ENCODE measurements at regions not wholly inside any gene's neighbourhood (a gene's known extent, or its start where the extent isn't known, plus 50 kb on each side); places are given as distances from the start of the nearest gene placed in this dataset.

GRCh38 chr4:10977534-10977933 lies 293.0 kb upstream of the CLNK start:
- 5% methylated on average over 2 of the region's 2 CpGs for WGBS (ENCODE audit: low lambda C conversion rate)
- Histone ChIP-seq H3K4me2 (no peak overlapping the region), H2AFZ (ENCODE audit: low read depth) (no peak overlapping the region), H3K27ac (ENCODE audit: low read depth in 2 of 2, low read length in 1 of 2) (no peak overlapping the region), H3K36me3 (replicated peaks in 1 of 2; ENCODE audit: control insufficient read depth in 1 of 2, insufficient read depth in 2 of 2, low read length in 1 of 2) (no peaks in the 10 kb centered on the region), H3F3A (replicated peaks; ENCODE audit: insufficient read depth) (no peaks in the 10 kb centered on the region), H3K9me3 (no peaks in the 10 kb centered on the region), H3K9ac (no peak overlapping the region), H3K4me3 (ENCODE audit: low read depth in 2 of 2, low read length in 1 of 2) (no peak overlapping the region), H3K79me2 (ENCODE audit: insufficient read depth) (no peaks in the 10 kb centered on the region), H3K27me3 (ENCODE audit: insufficient read depth) (no peaks in the 10 kb centered on the region), H3K4me1 (ENCODE audit: control insufficient read depth in 1 of 2, insufficient read depth in 2 of 2, low read depth in 1 of 2, low read length in 1 of 2) (no peaks in the 10 kb centered on the region), H3K9me2 (no peaks in the 10 kb centered on the region), H4K20me1 (ENCODE audit: insufficient read depth) (no peaks in the 10 kb centered on the region)
- TF ChIP-seq EP300 (IDR thresholded peaks at IDR 0.05; ENCODE audit: borderline replicate concordance in 1 of 2, low read depth in 1 of 2, low read length in 1 of 2): no peak
- no peak for TF ChIP-seq USF2 (IDR thresholded peaks at IDR 0.05; ENCODE audit: borderline replicate concordance, low read depth, low read length)
- TF ChIP-seq, protein P1, sequence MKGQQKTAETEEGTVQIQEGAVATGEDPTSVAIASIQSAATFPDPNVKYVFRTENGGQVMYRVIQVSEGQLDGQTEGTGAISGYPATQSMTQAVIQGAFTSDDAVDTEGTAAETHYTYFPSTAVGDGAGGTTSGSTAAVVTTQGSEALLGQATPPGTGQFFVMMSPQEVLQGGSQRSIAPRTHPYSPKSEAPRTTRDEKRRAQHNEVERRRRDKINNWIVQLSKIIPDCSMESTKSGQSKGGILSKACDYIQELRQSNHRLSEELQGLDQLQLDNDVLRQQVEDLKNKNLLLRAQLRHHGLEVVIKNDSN (IDR thresholded peaks at IDR 0.05; ENCODE audit: borderline replicate concordance, low read depth): no peak
- TF ChIP-seq ELF1 (IDR thresholded peaks at IDR 0.05): no peak
- TF ChIP-seq FOXJ3 (CRISPR knock-in tag; IDR thresholded peaks at IDR 0.05): no peak
- no peak for TF ChIP-seq GABPA (IDR thresholded peaks at IDR 0.05; ENCODE audit: low read depth)
- TF ChIP-seq RFX5 (IDR thresholded peaks at IDR 0.05; ENCODE audit: low read length): no peak
- TF ChIP-seq ZBTB33 (IDR thresholded peaks at IDR 0.05; ENCODE audit: borderline replicate concordance, low read depth): no peak
- TF ChIP-seq MXI1 (IDR thresholded peaks at IDR 0.05; ENCODE audit: low read depth, low read length): no peak
- TF ChIP-seq TEAD4 (IDR thresholded peaks at IDR 0.05; ENCODE audit: borderline replicate concordance, insufficient read depth): no peak
- no peak for TF ChIP-seq RXRA (IDR thresholded peaks at IDR 0.05; ENCODE audit: borderline replicate concordance, low read depth)
- TF ChIP-seq RAD21 (IDR thresholded peaks at IDR 0.05; ENCODE audit: low read length): no peak
- TF ChIP-seq NFIC (IDR thresholded peaks at IDR 0.05; ENCODE audit: borderline replicate concordance): no peak
- no peak for TF ChIP-seq YY1 (IDR thresholded peaks at IDR 0.05; ENCODE audit: low read depth)
- TF ChIP-seq CTCF (IDR thresholded peaks at IDR 0.05): no peak
- TF ChIP-seq TAF1 (IDR thresholded peaks at IDR 0.05; ENCODE audit: borderline replicate concordance, low read depth, low read length): no peak
- TF ChIP-seq MEF2A (IDR thresholded peaks at IDR 0.05; ENCODE audit: borderline replicate concordance, low read depth): no peak
- no peak for TF ChIP-seq SIN3A (IDR thresholded peaks at IDR 0.05; ENCODE audit: borderline replicate concordance, low read depth, low read length)
- DNase-seq: no peak
- CTCF ChIA-PET: interaction anchor here (0.7 to 0.8 kb wide), 2 partner anchors 10 to 13 kb away, joined by 3 read pairs; no protein-coding TSS in a partner anchor
- POLR2A ChIA-PET: no interaction called here

Data from SK-N-SH (cell line).